ENCODE measurements at regions not wholly inside any gene's neighbourhood (a gene's known extent, or its start where the extent isn't known, plus 50 kb on each side); places are given as distances from the start of the nearest gene placed in this dataset.

GRCh38 chr14:82657186-82657675 lies 1123.6 kb upstream of the SEL1L start:
- no peak for TF ChIP-seq POLR2A (IDR thresholded peaks at IDR 0.05)
- no peak for TF ChIP-seq CTCF (IDR thresholded peaks at IDR 0.05)

All from prostate gland (tissue), 2 donors.